GM21717 (cell line): ENCODE measurements at regions not wholly inside any gene's neighbourhood (a gene's known extent, or its start where the extent isn't known, plus 50 kb on each side); places are given as distances from the start of the nearest gene placed in this dataset.

Experiments used
- ATAC-seq: cut with Tn5 transposase; IDR thresholded peaks from one replicate; pipeline ENCODE4 v1.9.1; 2021; ENCODE audit warnings: mild to moderate bottlenecking, moderate library complexity; ENCODE audit not compliant: unreplicated experiment

DNA sequence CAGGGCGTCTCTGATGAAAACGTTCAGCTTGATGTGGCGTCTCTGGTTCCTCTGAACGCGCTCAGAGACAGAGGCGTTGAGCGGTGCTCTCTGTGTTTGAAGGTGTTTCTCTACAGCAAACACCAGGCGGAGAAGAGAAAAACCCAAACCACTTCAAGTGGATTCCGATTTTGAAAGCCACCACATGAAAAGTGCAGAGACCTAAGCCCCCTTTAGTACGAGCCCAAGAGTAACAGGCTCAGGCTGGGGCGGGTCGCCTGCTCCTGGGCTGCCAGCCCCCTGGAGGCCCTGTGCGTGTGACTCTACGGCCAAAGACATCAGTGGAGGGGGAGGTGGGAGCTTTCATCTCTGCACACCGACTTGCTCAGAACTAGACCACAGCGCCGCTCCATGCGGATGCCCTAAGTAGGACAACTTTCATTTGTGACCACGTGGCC, 328.4 kb downstream of the MAF start:
- ATAC-seq, result no peak

DNA sequence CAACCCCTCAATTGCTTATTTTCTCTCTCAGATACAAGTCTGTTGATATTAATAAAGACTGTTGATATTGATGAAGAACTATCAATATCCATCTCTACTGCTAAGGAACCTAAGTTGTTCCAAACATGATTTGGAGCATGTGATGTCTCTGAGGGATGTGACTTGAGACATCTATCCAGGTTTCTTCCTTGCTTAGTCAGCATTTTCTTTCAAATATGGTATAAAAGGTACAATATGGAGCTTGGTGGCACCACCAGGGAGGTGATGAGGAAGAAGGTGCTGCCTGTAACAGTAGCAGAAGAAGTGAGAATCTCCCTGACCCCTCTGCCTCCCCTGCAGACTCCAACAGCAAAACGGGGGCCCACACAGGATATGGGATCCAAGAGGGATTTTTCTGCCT, 329.0 kb downstream of the MAF start:
- no peak for ATAC-seq

DNA sequence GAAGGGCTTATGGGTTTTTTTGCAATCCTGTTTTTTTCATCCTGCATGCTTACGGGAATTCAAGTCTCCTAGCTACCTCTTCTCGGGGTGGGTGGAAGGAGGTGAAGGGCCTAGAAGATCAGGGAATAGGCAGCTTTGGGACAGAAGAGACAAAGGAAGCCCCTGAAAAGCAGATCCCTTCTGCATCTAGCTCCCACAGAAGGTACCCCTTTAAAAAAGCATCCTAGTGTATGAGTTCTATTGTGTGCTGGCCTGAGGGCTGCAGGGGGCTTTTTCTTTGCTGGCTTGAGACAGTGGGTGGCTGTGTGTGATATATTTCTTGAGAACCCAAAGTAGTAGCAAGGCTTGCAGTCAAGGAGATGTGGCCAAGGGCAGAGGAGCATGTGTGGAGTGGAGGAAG, 330.5 kb downstream of the MAF start:
- no peak for ATAC-seq

DNA sequence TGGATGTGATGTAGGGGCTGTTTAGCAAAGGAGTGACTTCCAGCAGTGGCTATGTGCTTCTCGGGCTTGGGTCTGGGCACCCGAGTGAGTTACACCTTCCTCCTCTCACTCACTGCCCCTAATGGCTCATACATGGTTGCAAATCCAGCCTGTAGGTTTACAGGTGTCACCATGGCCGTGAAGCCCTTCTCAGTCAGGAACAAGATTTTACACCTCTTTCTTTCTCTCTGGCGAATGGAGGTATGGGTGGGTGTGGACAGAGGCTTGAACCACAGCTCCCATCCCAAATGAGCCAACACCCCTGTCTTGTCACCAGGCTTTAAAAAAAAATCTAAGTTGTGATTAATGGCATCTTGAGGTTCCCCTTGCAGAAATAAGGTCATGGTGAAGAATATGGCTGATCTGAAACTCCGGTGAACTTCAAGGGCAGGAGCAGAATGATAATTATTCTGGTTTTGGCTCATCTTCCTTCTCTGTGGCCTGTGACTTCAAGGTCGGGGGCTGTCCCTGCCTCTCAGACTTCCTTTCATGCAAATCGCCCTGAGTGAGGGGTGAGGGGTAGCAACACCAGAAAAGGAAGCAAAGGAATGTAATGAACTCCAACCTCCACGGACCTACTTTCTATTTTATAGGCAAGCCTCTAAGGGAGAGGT, 331.2 kb downstream of the MAF start:
- peak; percentile 94 for ATAC-seq

DNA sequence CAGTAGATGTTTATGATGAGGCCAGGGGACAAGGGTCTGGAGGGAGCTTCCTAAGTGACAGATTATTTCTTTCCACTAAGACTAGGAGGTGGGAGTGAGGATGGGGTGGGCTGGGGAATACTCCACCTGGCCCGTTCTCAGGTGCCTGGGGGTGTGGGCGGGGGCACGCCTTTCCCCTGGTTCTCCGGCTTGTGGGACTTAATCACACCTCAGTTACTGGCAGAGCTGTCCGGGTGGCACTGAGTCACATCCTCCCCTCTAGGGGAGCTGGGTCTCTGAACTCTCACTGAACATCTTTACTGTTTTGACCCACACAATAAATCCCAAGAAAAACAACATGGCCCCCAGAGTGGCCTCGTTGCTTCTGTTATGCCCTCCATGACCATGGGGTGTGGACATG, 332.8 kb downstream of the MAF start:
- ATAC-seq, result no peak

DNA sequence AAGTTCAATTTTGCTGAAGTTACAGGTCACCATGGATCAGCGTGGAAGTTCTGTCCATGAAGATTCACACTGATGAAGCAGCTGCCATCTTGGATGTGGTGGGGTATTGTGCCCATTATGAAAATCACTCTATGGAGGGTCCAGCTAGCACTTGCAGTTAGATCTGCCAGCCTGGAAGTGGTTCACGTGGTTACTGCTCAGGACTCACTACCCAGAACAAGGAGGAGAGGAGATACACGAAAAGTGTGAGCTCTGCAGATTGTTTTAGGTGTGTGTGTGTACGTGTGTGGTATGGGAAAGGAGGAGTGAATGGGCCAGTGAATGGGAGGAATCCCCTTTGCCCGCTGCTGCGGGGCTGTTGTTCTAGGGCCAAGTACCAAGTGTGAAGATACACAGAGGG, 333.4 kb downstream of the MAF start:
- no peak for ATAC-seq

DNA sequence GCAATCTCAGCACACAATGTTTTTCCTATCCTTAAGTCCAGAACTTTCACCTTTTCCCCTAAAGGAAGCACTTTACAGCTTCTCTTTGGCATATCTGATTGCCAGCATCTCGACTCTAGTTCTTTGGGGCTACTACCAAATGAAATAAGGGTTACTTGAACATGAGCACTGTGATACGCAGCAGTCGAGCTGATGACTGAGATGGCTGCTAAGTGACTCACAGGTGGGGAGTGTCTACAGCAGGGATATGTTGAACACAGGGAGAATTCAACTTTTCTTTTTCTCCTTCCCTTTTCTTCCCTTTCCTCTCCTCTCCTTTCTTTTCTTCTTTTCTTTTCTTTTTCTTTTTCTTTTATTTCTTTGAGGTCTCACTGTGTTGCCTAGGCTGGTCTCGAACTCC, 334.8 kb downstream of the MAF start:
- ATAC-seq, result no peak

DNA sequence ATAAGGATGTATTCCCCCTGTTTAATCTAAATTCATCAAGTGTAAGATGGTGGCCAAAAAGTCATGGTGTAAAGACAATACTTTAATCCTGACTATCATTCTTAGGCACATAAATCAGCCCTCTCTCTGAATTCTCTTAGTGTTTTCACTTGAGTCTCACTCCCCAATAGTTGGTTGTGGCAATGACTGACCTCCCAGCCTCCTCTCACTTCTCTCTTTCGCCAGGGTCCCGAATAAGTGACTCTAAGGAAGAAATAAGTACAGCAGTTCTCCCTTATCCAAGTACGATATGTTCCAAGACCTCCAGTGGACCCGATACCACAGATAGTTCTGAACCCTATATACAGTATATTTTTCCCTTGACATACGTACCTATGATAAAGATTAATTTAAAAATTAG, 335.3 kb downstream of the MAF start:
- ATAC-seq, result no peak

DNA sequence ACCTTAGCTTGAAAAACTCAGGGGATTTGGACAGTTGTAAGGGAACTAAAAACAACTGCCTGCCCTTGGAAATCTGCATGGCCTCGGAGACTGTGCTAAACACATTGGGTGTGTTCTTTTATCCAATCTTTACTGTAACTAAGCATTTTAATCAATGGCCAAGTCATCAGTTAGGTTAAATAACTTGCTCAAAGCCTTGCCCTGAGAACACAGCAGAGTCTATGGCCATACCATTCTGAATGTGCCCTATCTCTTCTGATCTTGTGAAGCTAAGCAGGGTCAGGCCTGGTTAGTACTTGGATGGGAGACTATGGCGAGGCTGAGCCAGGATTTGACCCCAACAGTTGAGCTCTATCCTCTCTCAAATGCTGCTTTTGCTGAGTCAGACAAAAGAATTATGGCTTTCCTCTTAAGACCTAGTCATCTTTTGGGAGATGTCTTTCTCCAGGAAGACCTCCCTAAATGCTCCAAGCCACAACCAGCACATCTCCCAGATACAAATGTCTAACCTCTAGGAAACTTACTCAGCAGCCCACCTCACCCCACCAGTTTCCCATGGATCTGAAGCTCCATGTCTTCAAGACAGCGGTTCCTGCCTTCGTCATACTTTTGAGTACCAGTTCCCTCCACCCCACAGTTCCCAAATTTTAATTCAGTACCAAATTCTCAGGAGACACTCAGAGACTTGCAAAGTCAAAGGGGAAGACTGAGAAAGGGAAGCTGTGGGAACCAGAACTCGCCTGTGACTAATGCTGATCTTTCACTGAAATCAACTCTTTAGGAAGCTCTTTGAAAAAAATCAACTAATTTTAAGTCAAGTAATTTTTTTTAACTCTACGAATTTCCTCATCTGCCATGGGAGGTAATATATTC, 336.1 kb downstream of the MAF start:
- ATAC-seq, result no peak

DNA sequence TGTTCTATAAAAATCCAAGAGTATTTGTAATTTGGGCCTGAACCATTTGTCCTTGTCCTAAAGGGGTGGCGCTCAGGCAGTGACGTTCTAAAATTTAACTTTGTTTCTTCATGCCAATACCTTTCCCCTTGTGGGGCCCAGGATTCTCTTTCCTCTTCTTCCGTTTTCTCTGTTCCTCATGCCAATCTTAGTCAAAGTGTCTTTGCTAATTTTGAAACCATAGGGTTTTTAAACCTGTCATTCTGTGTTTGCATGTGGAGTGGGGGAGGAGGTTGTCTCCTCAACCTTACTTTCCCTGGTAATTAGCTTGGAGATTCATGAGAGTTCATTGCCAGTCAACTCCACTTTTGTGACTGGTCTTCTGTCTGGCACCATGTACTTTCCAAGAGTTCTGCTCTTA, 337.1 kb downstream of the MAF start:
- no peak for ATAC-seq
